NCI-H345 (cell line): ENCODE measurements at regions not wholly inside any gene's neighbourhood (a gene's known extent, or its start where the extent isn't known, plus 50 kb on each side); places are given as distances from the start of the nearest gene placed in this dataset.

ENCODE experiments used
- DNase-seq: peaks from one replicate; lab custom pipeline; 2025; lab: John Stamatoyannopoulos, UW

DNA sequence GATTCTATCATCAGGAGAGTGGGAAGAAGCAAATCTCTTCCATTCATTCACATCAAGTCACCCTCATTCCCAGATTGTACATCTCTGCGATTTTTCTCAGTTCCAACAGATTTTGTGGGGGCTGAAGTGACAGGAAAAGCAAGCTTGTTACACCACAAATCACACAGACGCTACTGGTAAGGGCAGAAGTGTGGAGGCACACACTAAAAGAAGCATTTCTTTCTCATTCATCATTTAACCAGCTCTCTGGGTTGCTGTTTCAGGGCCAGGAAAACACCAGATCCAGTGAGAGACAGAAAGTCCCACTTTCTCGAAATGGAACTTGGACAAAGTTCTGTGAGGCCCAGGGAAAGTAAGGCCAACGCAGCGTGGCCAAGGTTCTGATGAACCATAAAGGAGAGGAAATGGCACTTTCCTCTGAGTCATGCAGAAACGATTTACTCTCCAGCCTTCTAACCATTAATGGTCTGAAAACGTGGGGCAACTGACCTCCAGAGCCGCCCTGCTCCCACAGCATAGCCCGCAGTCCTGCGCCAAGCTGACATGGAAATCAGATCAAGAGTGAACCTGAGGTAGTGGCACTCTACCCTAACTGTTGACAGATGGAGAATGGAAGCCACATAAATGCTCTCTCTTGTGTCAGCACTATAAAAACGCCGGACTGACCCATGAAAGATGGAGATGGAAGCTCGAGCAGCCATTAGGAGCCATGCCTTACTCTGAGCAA is 191.0 kb downstream of the C1D start:
- no peak for DNase-seq

- no peak for DNase-seq
Observed at GRCh38 chr2:67872481-67872880, 190.3 kb downstream of the C1D start.

DNA sequence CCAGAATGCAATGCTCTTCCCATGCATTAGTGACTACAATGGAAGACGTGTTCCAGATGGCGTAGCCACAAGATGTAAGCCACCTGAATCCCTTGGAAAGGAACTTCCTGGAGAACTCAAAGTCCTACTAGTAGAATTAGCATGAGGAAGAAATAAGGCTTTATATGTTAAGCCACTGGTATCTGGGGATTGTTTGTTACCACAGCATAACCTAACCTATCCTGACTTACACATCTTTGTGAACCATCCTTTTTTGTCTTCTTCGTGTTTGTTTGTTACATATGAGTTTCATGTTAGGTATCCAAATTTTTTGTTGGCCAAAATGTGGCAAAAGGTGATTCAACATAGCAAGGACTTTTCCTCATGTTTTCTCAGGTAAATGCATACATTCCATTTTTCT is 188.9 kb downstream of the C1D start:
- DNase-seq = no peak

DNA sequence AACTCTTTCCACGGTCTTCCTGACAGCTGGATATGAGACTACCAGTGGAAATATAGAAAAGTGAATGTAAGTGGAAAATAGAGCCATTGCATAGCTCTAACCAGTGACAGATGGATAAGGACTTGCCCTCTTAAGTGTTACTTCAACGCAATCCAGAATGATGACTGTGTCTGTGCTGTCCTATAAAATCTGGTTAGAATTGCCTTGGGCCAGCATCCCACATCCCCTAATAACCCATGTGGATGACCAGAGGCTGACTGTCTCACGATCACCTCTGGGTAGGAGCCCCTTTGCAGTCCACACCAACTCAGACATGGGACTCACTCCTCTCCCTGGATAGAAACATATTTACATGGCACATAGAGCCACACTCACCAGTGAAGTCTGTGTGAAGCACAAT is 186.6 kb downstream of the C1D start:
- no peak for DNase-seq

GRCh38 chr2:67877301-67877700 is 185.5 kb downstream of the C1D start:
- DNase-seq = no peak

- no peak for DNase-seq
Observed at GRCh38 chr2:67878743-67879142, 184.1 kb downstream of the C1D start.

DNA sequence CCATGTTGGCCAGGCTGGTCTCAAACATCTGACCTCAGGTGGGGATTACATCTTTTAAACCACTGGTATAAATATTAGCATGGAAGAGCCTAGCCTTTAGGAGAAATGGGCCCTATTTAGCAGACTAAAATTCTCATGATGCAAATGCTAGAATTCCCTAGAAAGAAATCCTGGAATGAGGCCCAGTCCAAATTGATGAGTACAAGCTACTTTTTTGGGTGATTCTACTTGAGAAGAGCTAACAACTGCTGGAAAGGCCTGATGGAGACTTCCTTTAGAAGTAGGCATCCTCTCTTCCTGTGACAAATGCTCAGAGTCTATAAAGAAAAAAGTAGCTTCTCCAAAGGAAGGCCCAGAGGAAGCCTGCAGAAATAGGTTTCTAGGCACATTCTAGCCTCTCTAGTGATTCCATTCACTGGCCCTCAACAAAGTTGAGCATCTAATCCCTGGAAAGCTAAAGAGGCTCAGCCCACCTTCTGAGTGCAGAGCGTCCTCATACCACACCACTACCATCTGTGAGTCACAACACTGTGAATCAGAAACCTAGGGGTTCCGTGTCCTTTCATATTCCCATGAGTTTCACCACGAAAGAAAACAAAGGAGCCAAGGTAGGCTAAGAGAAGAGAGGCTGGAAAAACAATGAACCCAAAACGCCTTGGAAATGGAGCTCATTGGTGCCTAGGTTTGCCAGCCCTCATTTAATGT is 183.1 kb downstream of the C1D start:
- no peak for DNase-seq

GRCh38 chr2:67880291-67880761 is 182.5 kb downstream of the C1D start:
- peak; percentile 54 for DNase-seq

GRCh38 chr2:67881816-67882215 is 181.0 kb downstream of the C1D start:
- DNase-seq = no peak

DNA sequence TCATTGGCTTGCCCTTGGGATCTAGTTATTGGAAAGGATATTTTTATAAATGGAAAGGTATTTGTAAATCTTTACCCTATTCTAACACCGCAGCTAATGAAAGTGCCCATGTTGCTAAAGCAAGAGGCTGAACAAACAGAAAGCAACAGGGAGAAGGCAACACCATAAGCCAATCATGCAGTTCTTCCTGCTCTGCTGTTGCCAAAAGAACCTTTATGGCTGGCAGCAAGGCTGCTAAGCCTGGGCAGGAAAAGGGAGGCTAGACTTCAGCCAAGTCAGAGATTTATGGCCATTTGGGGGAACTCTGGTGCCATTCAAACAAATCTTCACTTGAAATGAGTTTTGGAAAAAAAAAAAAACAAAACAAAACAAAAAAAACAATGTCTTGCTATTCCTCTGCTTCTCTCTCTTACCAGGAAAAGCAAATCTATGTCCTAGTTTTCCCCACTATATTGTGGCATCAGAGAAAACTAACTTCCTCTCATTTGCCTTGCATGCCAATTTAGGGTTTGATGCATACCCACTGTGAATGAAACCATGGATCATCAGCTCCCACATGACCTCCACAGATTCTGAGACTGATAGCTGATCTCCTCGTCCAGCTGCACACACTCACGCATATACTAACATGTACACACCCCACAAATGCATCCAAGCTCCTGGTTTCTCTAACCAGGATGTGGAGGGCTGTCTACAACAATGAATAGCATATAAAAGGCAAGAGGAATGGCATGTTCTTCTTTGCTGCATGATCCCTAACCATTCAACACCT is 179.3 kb downstream of the C1D start:
- DNase-seq = no peak

- DNase-seq = no peak
Observed at GRCh38 chr2:67888351-67889005, 174.3 kb downstream of the C1D start.

DNA sequence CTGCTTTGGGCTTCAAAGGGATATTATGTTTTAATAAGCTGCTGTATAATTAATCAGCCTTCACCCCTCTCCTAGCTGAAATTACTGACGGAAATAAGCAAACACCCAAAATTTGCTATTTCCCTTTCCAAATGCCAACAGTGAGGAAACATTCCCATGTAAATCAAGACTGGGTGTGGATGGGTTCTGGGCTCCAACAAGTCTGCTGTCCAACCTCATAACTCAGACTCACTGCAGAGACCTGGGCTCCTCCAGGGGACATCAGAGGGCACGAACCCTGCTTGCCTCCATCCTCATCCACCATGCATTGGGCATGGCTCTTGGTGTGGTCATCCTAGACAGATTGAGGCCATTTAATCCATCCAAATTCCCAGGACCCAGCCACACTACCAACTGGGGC is 173.7 kb downstream of the C1D start:
- no peak for DNase-seq

DNA sequence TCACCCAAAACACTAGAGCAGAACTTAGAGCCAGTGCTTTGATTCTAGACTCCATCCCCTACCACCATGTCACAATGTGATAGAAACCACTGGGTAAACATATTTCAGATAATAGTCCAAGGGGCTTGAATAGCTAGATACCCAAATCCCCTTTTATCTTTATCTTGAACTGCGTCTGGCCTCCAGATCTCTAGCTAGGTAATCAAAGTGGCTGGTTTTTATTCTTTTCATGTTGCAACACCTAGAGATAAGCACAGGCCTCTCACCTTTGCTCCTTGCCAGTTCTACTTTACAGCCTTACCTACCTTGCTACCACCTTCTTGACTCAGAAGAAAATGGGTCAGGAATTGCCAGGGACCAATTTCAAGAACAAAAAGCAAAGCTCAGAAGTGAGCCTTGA is 171.2 kb downstream of the C1D start:
- DNase-seq = no peak

- no peak for DNase-seq
Observed at GRCh38 chr2:67892339-67892846, 170.4 kb downstream of the C1D start.

- peak; percentile 6 for DNase-seq
Observed at GRCh38 chr2:67895227-67895941, 167.4 kb downstream of the C1D start.

- DNase-seq = no peak
Observed at GRCh38 chr2:67896076-67896475, 166.7 kb downstream of the C1D start.

DNA sequence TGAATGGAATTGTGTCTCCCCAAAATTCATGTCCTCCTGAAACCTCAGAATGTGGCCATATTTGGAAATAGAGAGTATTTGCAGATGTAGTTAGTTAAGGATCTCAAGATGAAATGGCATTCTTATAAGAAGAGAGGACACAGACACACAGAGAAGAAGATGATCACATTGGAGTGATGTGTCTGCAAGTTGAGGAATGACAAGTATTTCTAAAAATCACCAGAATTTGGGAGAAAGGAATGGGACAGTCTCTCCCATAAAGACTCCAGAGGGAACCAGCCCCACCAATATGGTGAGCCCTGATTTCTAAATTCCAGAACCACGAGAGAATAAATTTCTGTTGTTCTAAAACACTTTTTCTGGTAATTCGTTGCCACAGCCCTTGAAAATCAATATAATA is 166.3 kb downstream of the C1D start:
- no peak for DNase-seq

DNA sequence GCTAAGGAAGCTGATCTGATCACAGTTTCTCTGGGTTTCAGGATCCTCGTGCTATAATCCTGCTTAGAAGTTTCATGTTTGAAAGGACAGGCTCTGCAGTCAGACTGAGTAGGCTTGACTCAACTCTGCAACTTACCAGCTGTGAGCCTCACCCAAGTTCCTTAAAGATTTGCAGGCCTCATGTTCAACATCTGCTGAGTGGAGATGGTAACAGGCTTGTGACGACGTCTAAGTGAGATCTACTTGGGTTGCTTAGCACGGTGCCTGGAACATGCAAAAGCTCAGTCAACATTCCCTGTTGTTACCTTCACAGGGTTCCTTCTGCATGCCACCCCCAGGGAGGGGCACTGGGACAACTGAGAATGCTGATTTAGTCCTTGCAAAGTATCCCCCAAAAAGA is 164.2 kb downstream of the C1D start:
- no peak for DNase-seq

DNA sequence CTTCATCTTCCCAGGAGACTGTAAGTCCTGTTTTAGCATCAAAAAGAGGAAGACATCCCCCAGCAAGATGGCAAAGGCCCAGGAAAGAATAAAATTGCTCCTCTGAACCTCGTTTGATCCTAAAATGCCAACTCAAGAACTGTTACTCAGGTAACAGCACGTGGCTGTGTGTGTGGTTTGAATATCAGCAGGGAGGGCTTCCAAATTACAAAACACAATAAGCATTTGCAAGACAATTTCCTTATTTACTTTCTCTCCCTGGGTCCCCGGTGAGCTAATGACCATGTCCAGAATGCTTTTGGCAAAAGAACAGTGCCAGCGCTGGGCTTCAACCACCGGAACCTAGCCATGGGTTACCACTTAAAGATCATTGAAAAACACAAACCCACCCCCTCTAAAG is 163.6 kb downstream of the C1D start:
- peak; percentile 37 for DNase-seq

- no peak for DNase-seq
Observed at GRCh38 chr2:67900826-67901225, 162.0 kb downstream of the C1D start.

DNA sequence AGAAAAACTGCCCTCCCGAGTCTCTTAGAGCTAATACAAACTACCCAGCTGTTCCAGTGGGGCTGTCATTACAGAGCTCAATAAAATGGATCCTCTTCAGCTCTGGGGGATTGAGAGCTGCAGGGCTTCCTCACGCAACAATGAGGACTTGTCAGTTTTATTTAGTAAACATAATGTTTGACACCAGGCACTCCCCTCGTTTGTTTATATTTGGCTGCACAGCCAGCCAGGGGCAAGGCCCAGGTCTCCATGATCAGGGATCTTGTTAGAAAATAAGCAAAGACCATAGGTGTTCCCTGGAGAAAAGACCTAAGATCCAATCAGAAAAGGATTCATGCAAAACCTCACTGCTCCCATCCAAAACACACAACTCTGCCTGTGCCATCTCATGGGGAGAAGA is 158.2 kb downstream of the C1D start:
- DNase-seq = peak; percentile 24

DNA sequence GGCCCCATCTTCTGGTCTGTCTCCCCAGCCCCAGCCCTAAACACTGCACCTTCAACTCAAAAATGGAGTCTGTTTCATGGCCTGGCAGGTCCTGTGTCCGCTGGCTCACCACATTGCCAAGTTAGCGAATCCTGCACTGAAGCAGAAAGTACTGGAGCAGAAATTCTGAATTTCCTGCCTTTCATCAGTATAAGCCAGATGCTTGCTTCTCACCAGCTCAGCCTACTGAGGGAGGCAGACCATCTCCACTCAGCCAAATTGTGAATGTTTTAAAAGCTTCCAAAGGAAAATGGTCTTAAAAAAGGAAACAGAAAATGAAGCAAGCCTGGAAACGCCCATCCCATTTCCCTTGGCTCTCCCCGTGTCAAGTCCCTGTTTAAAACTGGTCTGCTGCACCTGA is 157.8 kb downstream of the C1D start:
- no peak for DNase-seq
